GM18502 (cell line): ENCODE measurements at regions not wholly inside any gene's neighbourhood (a gene's known extent, or its start where the extent isn't known, plus 50 kb on each side); places are given as distances from the start of the nearest gene placed in this dataset.
A peak's percentile ranks its signal among the peaks of the same experiment; 100 is the strongest.
"Not testable (repeated sequence)": the region's sequence is repeated elsewhere in the genome, so short reads cannot be mapped to it uniquely, and the experiment has no call there.

Experiments used
- ATAC-seq: cut with Tn5 transposase; IDR thresholded peaks from one replicate; pipeline ENCODE4 v1.9.1; 2021; ENCODE audit warnings: mild to moderate bottlenecking; ENCODE audit not compliant: unreplicated experiment, poor library complexity

DNA sequence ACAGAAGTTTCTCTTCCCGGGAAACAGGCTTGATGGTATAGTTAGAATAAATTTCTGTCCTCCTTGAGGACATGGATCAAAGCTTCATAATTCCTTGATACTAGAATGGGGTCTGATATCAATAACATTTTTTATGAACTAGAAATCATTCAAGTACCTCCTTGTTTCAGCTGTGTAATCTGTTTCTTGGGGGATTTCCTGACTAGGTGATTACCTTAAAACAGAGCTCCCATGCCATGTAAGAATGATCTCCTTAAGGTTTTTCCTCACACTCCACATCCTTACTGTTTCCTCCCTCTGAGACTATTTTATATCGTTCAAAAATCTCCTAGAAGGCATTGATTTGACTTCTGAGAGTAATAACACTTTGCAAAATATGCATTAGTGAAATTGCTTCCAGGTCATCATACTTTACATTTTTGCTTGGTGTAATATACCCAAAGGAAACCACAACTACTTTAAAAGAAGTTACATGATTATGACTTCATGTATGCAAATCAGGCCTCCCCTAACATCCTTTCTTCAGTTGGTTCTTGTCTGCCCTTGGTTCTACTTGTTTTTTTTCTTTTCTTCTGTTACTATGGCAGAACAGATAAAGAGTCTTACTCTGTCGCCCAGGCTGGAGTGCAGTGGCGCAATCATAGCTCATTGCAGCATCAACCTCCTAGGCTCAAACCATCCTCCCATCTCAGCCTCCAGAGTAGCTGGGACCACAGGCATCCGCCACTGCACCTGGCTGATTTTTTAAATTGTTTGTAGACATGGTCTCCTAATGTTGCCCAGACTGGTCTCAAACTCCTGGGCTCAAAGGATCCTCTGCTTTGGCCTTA is 388.8 kb downstream of the ZFHX3 start:
- no peak for ATAC-seq

GRCh38 chr16:72657791-72658190 is 390.1 kb downstream of the ZFHX3 start:
- ATAC-seq = peak; percentile 95

- no peak for ATAC-seq
Measured at GRCh38 chr16:72657164-72657563, 390.8 kb downstream of the ZFHX3 start.

- ATAC-seq = no peak
Measured at GRCh38 chr16:72654535-72654934, 393.4 kb downstream of the ZFHX3 start.

- ATAC-seq = no peak
Measured at GRCh38 chr16:72649254-72649944, 398.5 kb downstream of the ZFHX3 start.

DNA sequence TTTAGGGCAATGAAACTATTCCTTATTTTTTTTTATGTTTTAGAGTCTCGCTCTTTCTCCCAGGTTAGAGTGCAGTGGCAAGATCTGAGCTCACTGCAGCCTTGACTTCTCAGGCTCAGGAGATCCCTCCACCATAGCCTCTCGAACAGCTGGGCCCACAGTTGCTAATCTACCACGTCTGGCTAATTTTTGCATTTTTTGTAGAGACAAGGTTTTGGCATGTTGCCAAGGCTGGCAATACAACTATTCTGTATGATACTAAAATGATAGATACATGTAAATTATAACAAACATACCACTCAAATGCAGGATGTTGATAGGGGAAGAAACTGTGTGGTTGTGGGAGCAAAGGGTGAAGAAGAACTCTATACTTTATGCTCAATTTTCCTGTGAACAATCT is 401.3 kb downstream of the ZFHX3 start:
- ATAC-seq = no peak

DNA sequence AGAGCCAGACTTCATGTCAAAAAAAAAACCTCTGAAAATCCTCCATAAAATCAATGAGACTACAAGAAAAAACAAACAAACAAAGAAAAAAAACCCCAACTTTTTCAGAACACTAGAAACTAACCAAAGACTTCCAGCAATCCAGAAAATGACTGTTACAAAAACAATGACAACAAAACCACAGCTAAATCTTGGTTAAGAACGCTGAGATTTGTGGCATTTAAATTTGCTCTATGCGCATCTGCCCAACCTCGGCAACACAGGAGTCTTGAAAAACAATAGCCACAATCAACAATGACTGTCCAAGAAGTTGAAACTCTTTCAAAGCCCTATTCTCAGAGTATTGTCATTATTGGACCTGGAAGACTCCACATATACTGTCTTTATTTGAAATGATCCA is 402.4 kb downstream of the ZFHX3 start:
- ATAC-seq = no peak

GRCh38 chr16:72644911-72645310 is 403.0 kb downstream of the ZFHX3 start:
- ATAC-seq = no peak

GRCh38 chr16:72639494-72639893 is 408.4 kb downstream of the ZFHX3 start:
- ATAC-seq = no peak

- ATAC-seq = no peak
Measured at GRCh38 chr16:72637306-72637705, 410.6 kb downstream of the ZFHX3 start.

- ATAC-seq = no peak
Measured at GRCh38 chr16:72635694-72636093, 412.2 kb downstream of the ZFHX3 start.

- no peak for ATAC-seq
Measured at GRCh38 chr16:72635104-72635503, 412.8 kb downstream of the ZFHX3 start.

DNA sequence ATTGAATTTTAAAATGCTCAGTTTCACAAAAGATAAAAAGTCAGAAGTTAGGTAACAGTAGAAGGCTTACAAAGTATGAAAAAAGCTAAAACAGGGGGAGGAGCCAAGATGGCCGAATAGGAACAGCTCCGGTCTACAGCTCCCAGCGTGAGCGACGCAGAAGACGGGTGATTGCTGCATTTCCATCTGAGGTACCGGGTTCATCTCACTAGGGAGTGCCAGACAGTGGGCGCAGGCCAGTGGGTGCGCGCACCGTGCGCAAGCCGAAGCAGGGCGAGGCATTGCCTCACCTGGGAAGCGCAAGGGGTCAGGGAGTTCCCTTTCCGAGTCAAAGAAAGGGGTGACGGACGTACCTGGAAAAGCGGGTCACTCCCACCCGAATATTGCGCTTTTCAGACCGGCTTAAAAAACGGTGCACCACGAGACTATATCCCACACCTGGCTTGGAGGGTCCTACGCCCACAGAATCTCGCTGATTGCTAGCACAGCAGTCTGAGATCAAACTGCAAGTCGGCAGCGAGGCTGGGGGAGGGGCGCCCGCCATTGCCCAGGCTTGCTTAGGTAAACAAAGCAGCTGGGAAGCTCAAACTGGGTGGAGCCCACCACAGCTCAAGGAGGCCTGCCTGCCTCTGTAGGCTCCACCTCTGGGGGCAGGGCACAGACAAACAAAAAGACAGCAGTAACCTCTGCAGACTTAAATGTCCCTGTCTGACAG is 420.6 kb downstream of the ZFHX3 start:
- not testable (repeated sequence) for ATAC-seq

GRCh38 chr16:72626623-72627022 is 421.3 kb downstream of the ZFHX3 start:
- ATAC-seq = no peak

GRCh38 chr16:72621651-72622050 is 426.3 kb downstream of the ZFHX3 start:
- no peak for ATAC-seq

- no peak for ATAC-seq
Measured at GRCh38 chr16:72620853-72621252, 427.1 kb downstream of the ZFHX3 start.

DNA sequence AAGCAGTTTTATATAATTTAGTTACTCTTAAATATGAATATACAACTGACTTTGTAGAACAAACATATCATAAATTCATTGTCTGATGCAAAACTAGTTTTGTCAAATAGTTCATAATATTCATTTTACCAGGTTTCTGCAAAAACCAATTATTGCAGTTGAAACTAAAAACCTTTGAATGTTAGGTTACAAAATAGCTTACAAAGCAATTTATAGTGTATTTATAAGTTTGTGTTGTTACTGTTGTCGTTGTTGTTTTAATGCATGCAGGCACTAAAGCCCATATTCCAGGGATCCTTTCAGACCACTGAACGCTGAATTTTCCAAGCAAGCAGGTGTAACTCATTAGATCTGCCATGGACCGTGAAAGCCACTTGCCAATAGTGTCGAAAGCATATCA is 427.6 kb downstream of the ZFHX3 start:
- no peak for ATAC-seq

GRCh38 chr16:72615856-72616255 is 432.1 kb downstream of the ZFHX3 start:
- ATAC-seq = no peak

- no peak for ATAC-seq
Measured at GRCh38 chr16:72612718-72613117, 435.2 kb downstream of the ZFHX3 start.

GRCh38 chr16:72612256-72612655 is 435.7 kb downstream of the ZFHX3 start:
- no peak for ATAC-seq

GRCh38 chr16:72609933-72610332 is 438.0 kb upstream of the PMFBP1 start:
- ATAC-seq = peak; percentile 67
